ENCODE measurements at regions not wholly inside any gene's neighbourhood (a gene's known extent, or its start where the extent isn't known, plus 50 kb on each side); places are given as distances from the start of the nearest gene placed in this dataset.
"Not testable (repeated sequence)": the region's sequence is repeated elsewhere in the genome, so short reads cannot be mapped to it uniquely, and the experiment has no call there.

- DNase-seq = no peak
These were observed 157.3 kb upstream of the CHAC2 start for GRCh38 chr2:53610260-53610659.

DNA sequence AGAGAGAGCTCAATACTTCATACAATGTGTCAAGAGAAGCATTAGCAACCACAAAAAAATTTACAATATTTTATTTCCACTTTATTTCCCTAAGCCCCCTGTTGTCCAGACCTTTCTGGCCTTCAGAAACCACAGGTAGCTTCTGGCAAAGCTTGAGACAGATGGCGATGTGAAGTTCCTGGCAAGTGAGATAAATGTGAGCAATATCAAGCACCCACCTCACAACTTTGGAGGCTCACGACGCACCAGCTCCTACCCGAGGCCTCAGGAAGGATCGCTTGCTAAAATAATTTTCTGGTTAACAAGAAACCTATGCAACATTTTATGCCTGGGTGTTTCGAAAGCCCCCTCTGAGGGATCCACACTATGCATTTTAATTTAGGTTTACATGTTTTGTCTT lies 158.1 kb upstream of the CHAC2 start:
- DNase-seq = no peak

DNA sequence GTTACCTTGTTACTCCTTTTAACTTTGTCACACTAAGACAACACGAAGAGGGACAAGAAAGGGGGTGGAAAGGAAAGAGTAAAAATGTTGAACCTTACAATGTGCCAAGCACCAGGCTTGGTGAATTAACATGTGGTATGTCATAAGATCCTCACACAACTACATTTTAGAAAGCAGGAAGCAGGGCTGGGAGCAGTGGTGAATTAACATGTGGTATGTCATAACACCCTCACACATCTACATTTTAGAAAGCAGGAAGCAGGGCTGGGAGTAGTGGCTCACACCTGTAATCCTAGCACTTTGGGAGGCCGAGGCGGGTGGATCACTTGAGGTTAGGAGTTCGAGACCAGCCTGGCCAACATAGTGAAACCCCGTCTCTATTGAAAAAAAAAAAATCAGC lies 159.3 kb upstream of the CHAC2 start:
- no peak for DNase-seq

DNA sequence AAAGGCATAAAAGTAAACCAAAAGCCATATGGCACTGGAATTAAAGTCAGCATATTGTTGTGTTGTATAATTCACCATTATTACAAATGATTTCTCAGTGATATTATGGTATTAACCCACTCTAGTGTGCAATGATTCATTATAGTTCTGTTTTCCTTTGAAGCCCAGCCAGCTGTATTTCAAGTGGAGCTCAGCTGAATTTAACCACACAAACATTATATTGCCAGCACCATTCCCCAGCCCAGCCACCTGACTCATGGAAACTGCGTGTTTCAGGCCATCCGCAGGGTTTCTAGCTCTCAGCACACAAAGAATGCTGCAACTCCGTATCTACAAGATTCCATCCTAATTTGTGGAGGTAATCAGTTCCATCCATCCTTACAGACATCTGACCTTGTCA lies 166.8 kb upstream of the CHAC2 start:
- DNase-seq = no peak

DNA sequence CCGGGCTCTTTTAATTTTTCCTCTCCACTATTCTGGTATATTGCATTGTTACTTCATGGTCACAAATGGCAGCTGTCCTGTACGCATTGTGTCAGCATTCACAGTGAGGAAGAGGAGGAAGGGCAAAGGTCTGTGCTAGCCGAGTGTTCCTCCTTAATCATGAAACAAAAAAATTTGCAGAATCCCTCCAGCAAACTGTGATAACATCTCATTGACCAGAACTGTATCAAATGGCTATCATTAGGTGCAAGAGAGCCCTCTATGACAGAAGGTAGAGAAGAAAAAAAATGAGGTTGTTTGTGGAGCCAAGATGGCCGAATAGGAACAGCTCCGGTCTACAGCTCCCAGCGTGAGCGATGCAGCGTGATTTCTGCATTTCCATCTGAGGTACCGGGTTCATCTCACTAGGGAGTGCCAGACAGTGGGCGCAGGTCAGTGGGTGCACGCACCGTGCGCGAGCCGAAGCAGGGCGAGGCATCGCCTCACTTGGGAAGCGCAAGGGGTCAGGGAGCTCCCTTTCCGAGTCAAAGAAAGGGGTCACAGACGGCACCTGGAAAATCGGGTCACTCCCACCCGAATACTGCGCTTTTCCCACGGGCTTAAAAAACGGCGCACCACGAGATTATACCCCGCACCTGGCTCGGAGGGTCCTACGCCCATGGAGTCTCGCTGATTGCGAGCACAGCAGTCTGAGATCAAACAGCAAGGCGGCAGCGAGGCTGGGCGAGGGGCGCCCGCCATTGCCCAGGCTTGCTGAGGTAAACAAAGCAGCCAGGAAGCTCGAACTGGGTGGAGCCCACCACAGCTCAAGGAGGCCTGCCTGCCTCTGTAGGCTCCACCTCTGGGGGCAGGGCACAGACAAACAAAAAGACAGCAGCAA lies 180.6 kb upstream of the CHAC2 start:
- not testable (repeated sequence) for DNase-seq

- no peak for DNase-seq
These were observed 182.6 kb upstream of the CHAC2 start for GRCh38 chr2:53584986-53585385.

DNA sequence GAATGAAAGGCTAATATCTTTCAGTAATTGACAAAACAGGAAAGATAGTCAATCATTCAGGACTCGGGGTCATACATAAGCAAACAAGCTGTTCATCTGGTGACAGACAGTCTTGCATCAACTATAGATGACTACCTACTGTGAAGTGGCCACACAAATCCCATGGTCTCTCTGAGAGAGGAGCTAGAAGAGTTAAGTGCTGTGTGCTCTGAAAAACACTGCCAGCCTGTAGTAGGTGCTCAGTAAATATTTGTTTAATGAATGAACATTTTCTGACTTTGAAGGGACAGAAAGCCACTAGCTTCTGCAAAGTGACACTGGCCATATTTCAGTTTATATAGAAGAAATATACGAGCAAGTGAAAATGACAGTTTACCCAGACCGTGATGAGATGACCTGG lies 184.0 kb upstream of the CHAC2 start:
- no peak for DNase-seq

DNA sequence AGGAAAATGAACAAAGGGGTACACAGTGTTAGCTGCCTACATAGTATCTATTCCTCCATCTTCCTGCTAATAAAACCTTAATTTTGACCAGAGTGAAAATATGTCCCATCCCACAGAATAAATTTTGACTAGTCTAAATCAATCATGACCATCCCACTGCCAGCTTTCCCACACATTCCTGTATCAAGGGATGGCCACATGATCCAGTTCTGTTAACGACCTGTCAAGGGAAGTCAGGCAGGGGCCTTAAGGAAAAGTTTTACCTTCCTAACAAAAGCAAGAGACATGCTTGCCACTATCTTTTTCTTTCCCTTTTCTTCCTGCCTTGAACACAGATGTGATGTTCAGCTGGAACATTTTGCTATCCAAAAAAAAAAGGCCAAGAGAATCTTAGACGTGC lies 185.0 kb upstream of the CHAC2 start:
- no peak for DNase-seq

DNA sequence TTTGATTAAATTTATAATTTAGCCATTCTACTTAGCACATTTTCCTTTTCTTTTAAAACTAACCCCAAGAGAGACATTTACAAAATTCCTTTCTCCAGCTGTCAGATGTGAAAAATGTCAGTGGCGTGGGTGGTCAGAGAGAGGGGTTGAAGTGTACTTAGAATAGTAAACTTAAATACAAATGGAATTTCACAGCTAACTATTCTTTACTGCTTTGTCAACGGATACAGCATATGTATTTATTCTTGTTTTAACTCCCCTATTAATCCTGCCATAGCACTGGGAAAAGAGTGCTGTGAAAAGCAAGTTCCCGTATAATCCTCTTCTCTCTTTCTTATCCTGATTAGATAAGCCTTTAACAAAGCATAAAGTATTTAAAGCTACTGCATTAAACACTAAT lies 191.4 kb upstream of the CHAC2 start:
- DNase-seq = no peak

GRCh38 chr2:53575721-53576124 lies 191.9 kb upstream of the CHAC2 start:
- no peak for DNase-seq

DNA sequence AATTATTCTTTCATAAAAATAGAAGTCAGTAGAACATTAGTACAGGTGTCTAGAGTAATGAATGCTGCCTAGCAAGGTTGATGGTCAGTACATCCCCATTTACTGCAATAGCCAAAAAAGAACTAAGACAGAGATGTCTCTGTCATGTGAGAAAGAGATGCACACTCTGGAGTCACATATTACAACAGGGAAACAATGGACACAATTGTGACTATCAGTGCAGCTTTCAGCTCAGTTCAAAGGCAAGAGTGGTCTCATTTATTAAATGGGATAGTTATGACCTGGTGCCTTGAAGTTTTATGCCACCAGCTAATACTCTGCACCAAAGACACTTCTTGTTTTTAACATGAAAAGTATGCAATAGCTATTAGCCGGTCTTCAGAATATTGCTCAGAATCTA lies 194.9 kb upstream of the CHAC2 start:
- DNase-seq = no peak

DNA sequence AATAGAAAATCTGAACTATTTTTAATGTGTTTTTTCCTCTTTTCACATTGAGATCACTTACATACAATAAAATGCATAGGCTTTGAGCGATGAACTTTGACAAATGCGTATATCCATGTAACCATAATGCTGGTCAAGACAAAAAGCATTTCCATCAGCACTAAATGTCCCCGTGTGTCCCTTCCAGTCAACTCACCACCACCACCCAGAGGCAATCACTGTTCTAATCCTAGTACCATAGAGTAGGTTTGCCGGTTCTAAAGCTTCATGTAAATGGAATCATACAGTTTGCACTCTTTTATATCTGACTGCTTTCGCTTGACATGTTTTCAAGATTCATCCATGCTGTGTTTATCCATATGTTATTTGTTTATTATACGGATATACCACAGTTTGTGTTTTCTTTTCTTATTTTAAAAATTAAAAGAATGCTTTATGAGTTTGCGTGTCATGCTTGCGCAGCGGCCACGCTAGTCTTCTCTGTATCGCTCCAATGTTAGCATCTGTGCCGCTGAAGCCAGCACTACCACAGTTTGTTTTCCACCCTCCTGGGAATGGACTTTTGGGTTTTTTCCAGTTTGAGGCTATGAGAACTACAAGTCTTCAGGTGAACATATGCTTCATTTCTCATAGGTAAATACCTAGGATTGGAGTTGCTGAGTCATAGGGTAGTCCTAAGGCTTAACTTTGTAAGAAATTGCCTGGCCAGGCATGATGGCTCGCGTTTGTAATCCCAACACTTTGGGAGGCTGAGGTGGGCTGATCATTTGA lies 197.5 kb upstream of the CHAC2 start:
- DNase-seq = no peak

DNA sequence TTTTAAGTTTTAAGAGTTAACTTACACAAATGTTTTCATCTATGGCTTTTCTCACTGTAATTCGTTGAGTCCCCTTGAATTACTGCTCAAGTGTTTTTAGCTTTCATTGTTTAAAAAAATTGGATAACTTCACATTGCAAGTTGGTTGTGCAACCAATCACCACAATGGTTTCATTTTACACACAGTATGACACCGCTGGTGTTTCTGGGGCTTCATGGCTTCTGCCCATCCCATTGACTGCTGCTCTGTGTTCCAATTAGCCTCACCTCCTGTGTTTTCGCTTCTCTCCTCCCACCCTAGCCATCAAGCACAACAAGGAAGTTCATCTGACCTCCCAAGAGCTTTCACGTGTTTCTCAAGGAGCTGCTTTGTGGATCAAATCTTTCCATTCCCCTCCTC lies 199.1 kb upstream of the CHAC2 start:
- DNase-seq = no peak

DNA sequence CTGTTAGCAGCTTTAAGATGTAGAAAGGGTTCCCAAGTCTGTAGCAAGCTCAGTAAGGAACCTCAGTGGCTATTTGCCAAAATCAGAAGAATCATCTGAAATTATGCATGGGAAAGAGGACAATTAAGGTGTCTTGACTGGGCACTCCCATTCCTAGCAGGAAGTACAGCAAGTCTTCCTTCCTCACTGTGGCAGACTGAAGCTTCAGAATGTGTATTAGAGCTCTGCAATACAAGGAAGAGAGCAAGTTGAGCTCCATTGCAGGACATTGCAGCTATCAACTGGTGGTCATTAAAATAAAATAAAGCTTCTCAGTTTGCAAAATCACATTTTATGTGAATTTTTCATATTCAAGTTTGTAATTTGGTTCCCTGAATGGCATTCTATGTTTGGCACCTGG lies 200.5 kb upstream of the CHAC2 start:
- DNase-seq = no peak

DNA sequence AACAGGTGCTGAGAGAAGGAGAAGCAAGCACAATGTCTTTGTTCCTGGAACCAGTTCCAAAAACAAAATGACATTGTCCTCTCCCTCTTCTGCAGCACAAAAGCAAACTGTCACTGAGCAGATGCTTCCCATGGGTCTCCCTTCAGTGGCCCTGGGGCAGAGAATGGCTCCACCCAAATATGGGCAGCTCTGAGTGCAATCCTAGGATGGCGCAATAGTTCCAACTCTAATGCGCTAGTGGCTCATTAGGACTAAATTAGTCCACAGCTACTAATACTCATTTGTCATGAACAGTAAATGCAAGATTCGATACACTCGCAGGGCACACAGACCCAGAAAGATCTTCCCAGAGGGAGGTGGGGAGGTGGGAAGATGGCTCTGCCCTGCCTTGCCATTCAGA lies 205.2 kb upstream of the CHAC2 start:
- DNase-seq = no peak

DNA sequence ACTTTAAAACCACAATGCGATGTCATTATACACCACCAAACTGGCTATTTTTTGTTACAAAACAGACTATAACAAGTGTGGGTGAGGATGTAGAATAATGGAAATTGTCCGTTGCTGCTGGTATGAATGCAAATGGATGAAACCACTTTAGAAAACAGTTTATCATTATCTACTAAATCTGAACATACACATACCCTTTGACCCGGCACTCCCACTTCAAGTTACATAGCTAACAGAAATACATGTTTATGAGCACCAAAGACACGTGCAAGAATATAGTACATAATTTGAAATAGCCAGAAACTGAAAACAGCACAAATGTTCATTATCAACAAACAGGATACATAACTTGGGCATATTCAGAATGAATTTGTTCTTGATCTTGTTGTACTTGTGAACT lies 206.4 kb upstream of the CHAC2 start:
- no peak for DNase-seq

DNA sequence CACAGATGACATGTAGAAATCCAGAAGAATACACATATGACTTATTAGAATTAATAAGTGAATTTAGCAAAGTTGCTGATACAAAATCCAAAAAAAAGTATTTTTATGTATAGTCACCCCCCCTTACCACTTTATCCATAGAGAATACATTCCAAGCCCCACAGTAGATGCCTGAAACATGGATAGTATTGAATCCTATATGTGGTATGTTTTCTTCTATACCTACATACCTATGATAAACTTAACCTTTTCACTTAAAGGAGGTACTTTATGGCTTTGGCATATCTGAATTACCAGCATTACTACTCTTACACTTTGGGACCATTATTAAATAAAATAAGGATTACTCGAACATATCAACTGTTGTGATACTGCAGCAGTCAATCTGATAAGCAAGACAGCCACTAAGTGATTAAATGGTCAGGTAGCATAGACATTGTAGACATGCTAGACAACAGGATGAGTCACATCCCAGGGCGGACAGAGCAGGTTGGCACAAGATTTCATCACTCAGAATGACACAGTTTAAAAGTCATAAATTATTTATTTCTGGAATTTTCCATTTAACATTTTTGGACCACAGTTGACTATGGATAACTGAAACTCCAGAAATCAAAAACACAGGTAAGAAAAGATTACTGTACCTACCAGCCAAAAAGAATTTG lies 208.2 kb upstream of the CHAC2 start:
- DNase-seq = no peak

GRCh38 chr2:53558867-53559266 lies 208.7 kb upstream of the CHAC2 start:
- DNase-seq = no peak

DNA sequence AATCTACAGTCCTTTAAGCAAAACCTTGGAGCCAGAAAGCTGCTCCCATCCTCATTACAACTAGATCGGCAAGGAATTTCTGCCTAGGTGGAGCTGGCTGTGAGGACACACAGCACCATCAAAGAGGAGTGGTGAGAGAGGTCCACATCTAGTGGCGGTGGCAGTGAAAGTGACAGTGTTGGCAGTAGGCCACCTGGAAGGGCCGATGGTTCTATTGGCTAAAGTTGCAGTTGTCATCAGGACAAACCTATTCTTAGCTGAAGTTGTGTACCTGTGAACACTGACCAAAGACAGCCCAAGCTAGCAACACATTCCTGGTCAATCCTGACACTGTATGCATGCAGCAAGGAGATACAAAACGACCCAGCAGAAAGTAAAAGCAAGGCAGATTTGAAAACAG lies 218.1 kb upstream of the CHAC2 start:
- no peak for DNase-seq

DNA sequence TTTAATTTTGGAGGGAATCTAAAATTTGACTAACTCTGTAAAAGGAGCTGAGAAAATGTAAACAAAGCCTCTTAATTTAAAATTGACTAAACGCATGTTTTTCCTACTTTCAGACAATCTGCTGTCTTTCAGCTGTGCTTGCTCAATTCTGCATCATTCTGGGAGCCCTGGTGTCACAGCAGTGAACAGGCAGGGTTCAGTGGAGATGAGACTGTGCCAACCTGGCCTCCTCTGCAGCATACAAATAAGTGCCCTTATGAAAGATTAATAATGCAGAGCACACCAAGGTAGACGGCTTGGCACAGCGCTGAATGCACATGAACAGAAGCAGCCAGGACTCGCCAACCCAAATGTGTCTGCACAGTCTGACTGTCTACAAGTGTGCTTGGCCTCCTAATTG lies 222.0 kb upstream of the CHAC2 start:
- DNase-seq = no peak

DNA sequence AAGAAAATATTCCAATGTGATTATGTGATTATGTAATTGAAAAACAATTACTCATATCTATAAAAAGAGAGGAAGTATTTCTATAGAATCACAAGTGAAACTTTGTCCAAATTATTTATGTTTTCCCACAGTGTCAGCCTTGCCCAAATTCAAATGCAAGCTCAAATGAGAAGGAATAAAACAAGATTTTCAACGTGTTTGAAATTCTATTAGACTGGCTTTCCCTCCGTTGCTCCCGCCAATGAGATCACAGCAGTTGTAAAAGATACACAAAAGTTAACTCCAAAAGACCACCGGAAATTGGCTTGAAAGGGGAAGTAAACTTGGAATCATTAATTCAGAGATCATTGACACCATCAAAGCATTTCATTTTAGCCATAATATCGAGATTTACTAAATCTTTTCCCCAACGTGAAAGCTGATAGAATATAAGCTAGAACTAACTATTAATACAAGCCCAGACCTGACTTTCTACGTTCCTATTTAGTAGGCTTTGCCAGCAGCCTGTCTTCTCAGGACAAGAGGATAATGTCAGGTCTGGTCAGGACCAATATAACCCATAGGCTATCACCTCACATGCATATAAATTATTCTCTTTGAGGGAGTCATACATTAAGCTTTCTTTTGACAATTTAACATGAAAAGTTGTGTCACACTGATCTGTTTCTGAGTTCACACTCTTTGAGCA lies 222.6 kb upstream of the CHAC2 start:
- DNase-seq = no peak

GRCh38 chr2:53543083-53543482 lies 224.5 kb upstream of the CHAC2 start:
- no peak for DNase-seq
